Panc1 (cell line): ENCODE measurements at regions not wholly inside any gene's neighbourhood (a gene's known extent, or its start where the extent isn't known, plus 50 kb on each side); places are given as distances from the start of the nearest gene placed in this dataset.

Source experiments
- ATAC-seq: fragments of 200-7000 bp; cut with Tn5 transposase; 2 replicates; pipeline ENCODE4 v1.9.1; 2020; ENCODE audit warnings: mild to moderate bottlenecking, moderate library complexity
- BruUV-seq: library from RNA; stranded (reverse); fragments of 400-500 nt; replicated peaks from 2 replicates; lab custom pipeline; 2021; lab: Mats Ljungman, UMichigan
- CTCF ChIA-PET: fragments of 300-600 bp; sonication (Branson Sonifier 250); formaldehyde crosslinking; loops from one replicate; lab custom pipeline; 2022; ENCODE audit warnings: antibody characterized with exemption; lab: Charles Lee
- POLR2A ChIA-PET: fragments of 300-600 bp; sonication (Branson Sonifier 250); formaldehyde crosslinking; loops from one replicate; lab custom pipeline; 2022; ENCODE audit warnings: antibody characterized with exemption; lab: Charles Lee
- DNase-seq: peaks from one replicate; pipeline ENCODE4 v3.0.0-alpha.2; 2010; ENCODE audit warnings: low read depth, low spot score
- H3K27ac ChIP-seq: 2 replicates; pipeline ENCODE4 v1.5.1; 2011; ENCODE audit warnings: mild to moderate bottlenecking, low read length, inconsistent platforms
- H3K27me3 ChIP-seq: fragments of 200-500 bp; sonication (Bioruptor generic); 2 replicates; pipeline ENCODE4 v1.6.0; 2014; ENCODE audit warnings: low read length, inconsistent platforms; ENCODE audit not compliant: control insufficient read depth, insufficient read depth
- H3K36me3 ChIP-seq: fragments of 200-500 bp; sonication (Bioruptor generic); 2 replicates; pipeline ENCODE4 v1.5.1; 2014; ENCODE audit warnings: inconsistent platforms, mild to moderate bottlenecking, low read length, moderate library complexity; ENCODE audit not compliant: control insufficient read depth, insufficient read depth
- H3K4me1 ChIP-seq: 2 replicates; pipeline ENCODE4 v1.5.1; 2011; ENCODE audit warnings: inconsistent platforms, mild to moderate bottlenecking, low read length, moderate library complexity; ENCODE audit not compliant: control insufficient read depth, insufficient read depth
- H3K4me3 ChIP-seq, 2 experiments: 2 replicates each; pipeline ENCODE4 v1.5.1; 2011 to 2012; ENCODE audit warnings: low read depth in 2 of 2, low read length in 2 of 2, mild to moderate bottlenecking in 2 of 2, inconsistent platforms in 1 of 2, moderate library complexity in 1 of 2
- H3K9me3 ChIP-seq: fragments of 200-500 bp; sonication (Bioruptor generic); 2 replicates; pipeline ENCODE4 v1.5.1; 2014; ENCODE audit warnings: low read depth, mild to moderate bottlenecking, inconsistent platforms, low read length, moderate library complexity; ENCODE audit not compliant: control insufficient read depth, insufficient read depth
- CTCF ChIP-seq: fragments of 450-650 bp; IDR thresholded peaks from 2 replicates; pipeline ENCODE4 v1.5.1; 2017; ENCODE audit warnings: mild to moderate bottlenecking
- POLR2AphosphoS5 ChIP-seq: IDR thresholded peaks from 2 replicates; pipeline ENCODE4 v1.6.1; 2012; ENCODE audit warnings: mild to moderate bottlenecking, low read depth, low read length, moderate library complexity
- REST ChIP-seq, 2 experiments: IDR thresholded peaks; 2 replicates each; pipeline ENCODE4 v1.6.1; 2011 to 2012; ENCODE audit warnings: low read depth in 2 of 2, control low read depth in 1 of 2, low read length in 1 of 2, mild to moderate bottlenecking in 1 of 2, moderate library complexity in 1 of 2; ENCODE audit not compliant: insufficient read depth in 1 of 2
- SIN3A ChIP-seq: IDR thresholded peaks from 2 replicates; pipeline ENCODE4 v1.6.1; 2012; ENCODE audit warnings: low read depth, mild to moderate bottlenecking, low read length, moderate library complexity, borderline replicate concordance; ENCODE audit not compliant: insufficient read depth
- TCF7L2 ChIP-seq: IDR thresholded peaks from 2 replicates; pipeline ENCODE4 v1.6.1; 2011; ENCODE audit warnings: mild to moderate bottlenecking, low read depth, low read length, inconsistent platforms
- in situ Hi-C: cut with HindIII; loops from 2 replicates; pipeline ENCODE4 v1.10.0; 2016; ENCODE audit warnings: low sequenced_read_pairs, low pct_unique_long_range_greater_than_20kb
- intact Hi-C: fragments of 100-400 bp; cut with micrococcal nuclease; formaldehyde crosslinking; loops from one replicate; pipeline ENCODE4 v1.10.0; 2022; ENCODE audit not compliant: unreplicated experiment

DNA sequence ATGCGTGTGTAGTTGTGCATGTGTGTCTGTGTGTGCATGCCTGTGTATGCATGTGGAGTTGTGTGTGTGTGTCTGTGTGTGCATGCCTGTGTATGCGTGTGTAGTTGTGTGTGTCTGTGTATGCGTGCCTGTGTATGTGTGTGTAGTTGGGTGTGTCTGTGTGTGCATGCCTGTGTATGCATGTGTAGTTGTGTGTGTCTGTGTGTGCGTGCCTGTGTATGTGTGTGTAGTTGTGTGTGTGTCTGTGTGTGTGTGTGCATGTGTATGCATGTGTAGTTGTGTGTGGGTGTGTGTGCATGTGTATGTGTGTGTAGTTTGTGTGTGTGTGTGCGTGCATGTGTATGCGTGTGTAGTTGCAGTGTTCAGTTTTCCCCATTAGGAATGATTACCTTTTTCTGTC lies 162.0 kb downstream of the URB2 start:
- intact Hi-C loops, result no loop called here

DNA sequence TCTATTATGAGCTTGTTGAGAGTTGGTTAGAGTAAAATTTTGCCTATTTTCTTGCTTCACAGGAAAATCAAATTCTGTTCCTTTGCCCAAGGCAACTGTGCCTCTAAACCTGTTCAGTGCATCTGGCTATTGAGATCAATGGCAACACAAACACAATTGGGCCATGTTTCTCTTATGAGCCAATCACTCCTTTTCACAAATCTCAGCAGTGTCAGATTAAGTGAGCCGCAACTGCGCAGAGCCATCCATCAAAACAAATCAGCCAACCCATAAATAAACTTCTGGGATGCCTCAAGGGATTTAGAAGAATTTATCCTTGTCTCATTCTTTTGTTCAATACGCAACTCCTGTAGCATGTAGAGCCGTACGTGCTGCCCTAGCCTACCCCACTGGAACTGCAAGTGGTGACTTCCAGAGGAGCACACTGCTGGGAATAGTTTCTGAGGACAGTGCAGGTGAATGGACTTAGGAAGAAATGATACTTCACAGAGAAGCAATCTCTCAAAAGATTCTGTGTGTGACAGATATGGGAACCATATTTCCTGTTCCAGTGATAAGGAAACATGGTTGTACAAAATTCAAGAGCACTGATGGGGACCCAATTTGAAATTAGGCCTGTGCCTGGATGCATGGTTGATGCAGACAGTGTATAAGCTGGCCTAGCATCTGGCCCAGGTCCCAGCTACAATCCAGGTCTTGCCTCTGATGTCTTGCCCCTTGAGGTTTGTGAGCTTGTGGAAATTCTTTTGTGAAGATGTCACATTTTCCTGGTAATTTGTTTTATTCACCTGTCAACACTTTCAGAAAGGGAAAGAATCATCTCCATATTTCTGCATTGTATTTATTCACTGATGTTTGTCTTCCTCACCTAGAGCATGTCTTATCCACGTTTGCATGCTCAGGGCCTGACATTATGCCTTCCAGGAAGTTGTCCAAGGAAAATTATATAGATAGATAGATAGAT lies 166.2 kb downstream of the URB2 start:
- in situ Hi-C loops (no loop called here), intact Hi-C loops (no loop called here)
- DNase-seq, result no peak
- BruUV-seq, result no TSS peak
- ChIA-PET POLR2A (no interaction called here), CTCF (no interaction called here)
- no peak overlapping the region for H3K4me3 ChIP-seq
- H3K9me3 ChIP-seq, result no peaks in the 10 kb centered on the region
- no peak for ATAC-seq
- peaks cover 5% of the 10 kb centered on the region for H3K27me3 ChIP-seq
- no peaks in the 10 kb centered on the region for H3K36me3 ChIP-seq
- no peaks in the 10 kb centered on the region for H3K4me1 ChIP-seq
- H3K27ac ChIP-seq, result no peak overlapping the region
- TF ChIP-seq TCF7L2 (no peak), REST (IDR thresholded peaks at IDR 0.05; ENCODE audit: insufficient read depth in 1 of 2, low read depth in 2 of 2, low read length in 1 of 2) (no peak), CTCF (no peak), SIN3A (no peak)

More for the DNA sequence above, 162.0 kb downstream of the URB2 start:
- ChIA-PET CTCF (no interaction called here), POLR2A (no interaction called here)
- DNase-seq (no peak), ATAC-seq (no peak)
- no TSS peak for BruUV-seq
- no peaks in the 10 kb centered on the region for H3K9me3 ChIP-seq
- H3K4me3 ChIP-seq, result no peak overlapping the region
- in situ Hi-C loops, result no loop called here
- no peaks in the 10 kb centered on the region for H3K36me3 ChIP-seq
- H3K27me3 ChIP-seq, result peaks cover 4% of the 10 kb centered on the region; the same call in 1 of the 2 replicates
- H3K4me1 ChIP-seq, result no peaks in the 10 kb centered on the region
- no peak for TF ChIP-seq POLR2AphosphoS5
- TF ChIP-seq TCF7L2, result no peak
- no peak for TF ChIP-seq SIN3A
- no peak for TF ChIP-seq REST (IDR thresholded peaks at IDR 0.05; ENCODE audit: insufficient read depth in 1 of 2, low read depth in 2 of 2, low read length in 1 of 2)
- TF ChIP-seq CTCF, result no peak
- H3K27ac ChIP-seq, result no peak overlapping the region
